ENCODE measurements at regions not wholly inside any gene's neighbourhood (a gene's known extent, or its start where the extent isn't known, plus 50 kb on each side); places are given as distances from the start of the nearest gene placed in this dataset.

GRCh38 chr2:217444509-217444908 is 558.3 kb downstream of the TNS1 start:
- Histone ChIP-seq H4K91ac (ENCODE audit: low read depth, low read length, poor library complexity) (no peak overlapping the region), H2AFZ (ENCODE audit: low read length) (no peak overlapping the region), H2BK5ac (ENCODE audit: low read length) (no peak overlapping the region), H2AK5ac (ENCODE audit: low read depth, low read length) (no peak overlapping the region), H3K14ac (ENCODE audit: low read length) (no peak overlapping the region), H3K9me3 (replicated peaks in 1 of 2; ENCODE audit: control insufficient read depth in 2 of 2, insufficient read depth in 1 of 2, low read depth in 1 of 2, low read length in 2 of 2) (peaks cover 0 to 6% of the 10 kb centered on the region in 2 donors), H4K8ac (ENCODE audit: low read depth, low read length) (no peak overlapping the region), H2BK120ac (ENCODE audit: low read depth, low read length) (no peak overlapping the region), H3K4ac (ENCODE audit: low read length) (no peak overlapping the region), H3K27ac (replicated peaks; ENCODE audit: low read length) (no peak overlapping the region), H3K27me3 (ENCODE audit: control insufficient read depth in 3 of 3, insufficient read depth in 3 of 3, low read depth in 1 of 3, low read length in 3 of 3) (no peaks in the 10 kb centered on the region), H3K18ac (ENCODE audit: low read length) (no peak overlapping the region), H2BK12ac (ENCODE audit: low read length) (no peak overlapping the region), H3K9ac (ENCODE audit: low read depth, low read length, poor library complexity) (no peak overlapping the region), H3K4me2 (ENCODE audit: insufficient read depth, low read length, poor library complexity, severe bottlenecking) (no peak overlapping the region), H2BK15ac (ENCODE audit: low read length) (no peak overlapping the region), H3K79me1 (ENCODE audit: low read depth, low read length) (no peaks in the 10 kb centered on the region), H3K4me3 (ENCODE audit: low read length in 2 of 2) (no peak overlapping the region), H3K4me1 (ENCODE audit: control insufficient read depth in 2 of 2, insufficient read depth in 1 of 2, low read depth in 1 of 2, low read length in 2 of 2) (peaks cover 0 to 2% of the 10 kb centered on the region in 2 donors), H3K23ac (ENCODE audit: low read depth, low read length, poor library complexity) (no peak overlapping the region), H3K36me3 (replicated peaks in 1 of 2; ENCODE audit: control insufficient read depth in 2 of 2, insufficient read depth in 2 of 2, low read length in 2 of 2) (no peaks in the 10 kb centered on the region)
- no peak for DNase-seq (ENCODE audit: low spot score)

- Histone ChIP-seq H3K4ac (ENCODE audit: low read length) (no peak overlapping the region), H3K27ac (replicated peaks; ENCODE audit: low read length) (no peak overlapping the region), H3K14ac (ENCODE audit: low read length) (no peak overlapping the region), H3K27me3 (ENCODE audit: control insufficient read depth in 3 of 3, insufficient read depth in 3 of 3, low read depth in 1 of 3, low read length in 3 of 3) (no peaks in the 10 kb centered on the region), H4K8ac (ENCODE audit: low read depth, low read length) (no peak overlapping the region), H4K91ac (ENCODE audit: low read depth, low read length, poor library complexity) (no peak overlapping the region), H2BK12ac (ENCODE audit: low read length) (no peak overlapping the region), H3K23ac (ENCODE audit: low read depth, low read length, poor library complexity) (no peak overlapping the region), H2AK5ac (ENCODE audit: low read depth, low read length) (no peak overlapping the region), H2BK5ac (ENCODE audit: low read length) (no peak overlapping the region), H2BK120ac (ENCODE audit: low read depth, low read length) (no peak overlapping the region), H3K79me1 (ENCODE audit: low read depth, low read length) (no peaks in the 10 kb centered on the region), H3K9me3 (replicated peaks in 1 of 2; ENCODE audit: control insufficient read depth in 2 of 2, insufficient read depth in 1 of 2, low read depth in 1 of 2, low read length in 2 of 2) (peaks cover 0 to 6% of the 10 kb centered on the region in 2 donors), H3K4me2 (ENCODE audit: insufficient read depth, low read length, poor library complexity, severe bottlenecking) (no peak overlapping the region), H2AFZ (ENCODE audit: low read length) (peak overlapping the region; percentile 15), H3K4me1 (ENCODE audit: control insufficient read depth in 2 of 2, insufficient read depth in 1 of 2, low read depth in 1 of 2, low read length in 2 of 2) (no peaks in the 10 kb centered on the region), H3K4me3 (ENCODE audit: low read length in 2 of 2) (no peak overlapping the region), H3K9ac (ENCODE audit: low read depth, low read length, poor library complexity) (no peak overlapping the region), H3K18ac (ENCODE audit: low read length) (no peak overlapping the region), H2BK15ac (ENCODE audit: low read length) (no peak overlapping the region), H3K36me3 (replicated peaks in 1 of 2; ENCODE audit: control insufficient read depth in 2 of 2, insufficient read depth in 2 of 2, low read length in 2 of 2) (no peaks in the 10 kb centered on the region)
- DNase-seq (ENCODE audit: low spot score): no peak
- no CpG with 5 or more reads among the region's 1 CpG for WGBS, 2 donors (ENCODE audit: extremely low coverage in 2 of 2, insufficient read length in 2 of 2, insufficient replicate concordance in 1 of 2)
These were observed 559.2 kb downstream of the TNS1 start for GRCh38 chr2:217443601-217444000.

DNA sequence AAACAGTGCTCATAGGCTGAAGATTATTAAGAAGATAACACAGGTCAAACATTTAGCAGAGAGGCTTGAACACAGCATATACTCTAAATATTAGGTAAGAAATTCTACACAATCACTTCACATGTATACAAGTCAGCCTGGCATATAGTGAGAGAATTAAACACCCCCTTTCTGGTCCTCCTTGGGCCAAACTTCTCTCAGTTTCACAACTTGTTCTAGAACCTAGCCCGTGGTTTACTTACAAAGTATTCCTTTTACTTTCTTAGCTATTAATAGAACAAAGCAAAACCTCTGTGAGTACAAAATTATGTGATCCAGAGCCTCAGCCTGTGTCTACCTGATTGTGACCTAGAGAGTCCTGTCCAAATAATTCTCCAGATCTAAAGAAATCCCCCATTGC is 562.8 kb downstream of the TNS1 start:
- Histone ChIP-seq H3K27ac (replicated peaks; ENCODE audit: low read length) (no peak overlapping the region), H2AK5ac (ENCODE audit: low read depth, low read length) (no peak overlapping the region), H3K4me1 (ENCODE audit: control insufficient read depth in 2 of 2, insufficient read depth in 1 of 2, low read depth in 1 of 2, low read length in 2 of 2) (peaks cover 3 to 5% of the 10 kb centered on the region in 2 donors), H4K8ac (ENCODE audit: low read depth, low read length) (no peak overlapping the region), H4K91ac (ENCODE audit: low read depth, low read length, poor library complexity) (no peak overlapping the region), H2BK120ac (ENCODE audit: low read depth, low read length) (no peak overlapping the region), H3K4me2 (ENCODE audit: insufficient read depth, low read length, poor library complexity, severe bottlenecking) (no peak overlapping the region), H2AFZ (ENCODE audit: low read length) (no peak overlapping the region), H2BK15ac (ENCODE audit: low read length) (no peak overlapping the region), H3K23ac (ENCODE audit: low read depth, low read length, poor library complexity) (no peak overlapping the region), H3K9ac (ENCODE audit: low read depth, low read length, poor library complexity) (no peak overlapping the region), H3K36me3 (replicated peaks in 1 of 2; ENCODE audit: control insufficient read depth in 2 of 2, insufficient read depth in 2 of 2, low read length in 2 of 2) (no peaks in the 10 kb centered on the region), H3K27me3 (ENCODE audit: control insufficient read depth in 3 of 3, insufficient read depth in 3 of 3, low read depth in 1 of 3, low read length in 3 of 3) (no peaks in the 10 kb centered on the region), H3K9me3 (replicated peaks in 1 of 2; ENCODE audit: control insufficient read depth in 2 of 2, insufficient read depth in 1 of 2, low read depth in 1 of 2, low read length in 2 of 2) (peaks cover 0 to 6% of the 10 kb centered on the region in 2 donors), H3K18ac (ENCODE audit: low read length) (no peak overlapping the region), H3K4ac (ENCODE audit: low read length) (no peak overlapping the region), H2BK5ac (ENCODE audit: low read length) (no peak overlapping the region), H3K4me3 (ENCODE audit: low read length in 2 of 2) (no peak overlapping the region), H3K14ac (ENCODE audit: low read length) (no peak overlapping the region), H3K79me1 (ENCODE audit: low read depth, low read length) (no peaks in the 10 kb centered on the region), H2BK12ac (ENCODE audit: low read length) (no peak overlapping the region)
- DNase-seq (ENCODE audit: low spot score): no peak
- WGBS, 2 donors (ENCODE audit: extremely low coverage in 2 of 2, insufficient read length in 2 of 2, insufficient replicate concordance in 1 of 2): no CpG with 5 or more reads among the region's 1 CpG

GRCh38 chr2:217438821-217439220 is 564.0 kb downstream of the TNS1 start:
- Histone ChIP-seq H3K9ac (ENCODE audit: low read depth, low read length, poor library complexity) (no peak overlapping the region), H3K4me2 (ENCODE audit: insufficient read depth, low read length, poor library complexity, severe bottlenecking) (no peak overlapping the region), H2AK5ac (ENCODE audit: low read depth, low read length) (no peak overlapping the region), H3K27me3 (ENCODE audit: control insufficient read depth in 3 of 3, insufficient read depth in 3 of 3, low read depth in 1 of 3, low read length in 3 of 3) (no peaks in the 10 kb centered on the region), H4K91ac (ENCODE audit: low read depth, low read length, poor library complexity) (no peak overlapping the region), H2AFZ (ENCODE audit: low read length) (no peak overlapping the region), H3K18ac (ENCODE audit: low read length) (no peak overlapping the region), H4K8ac (ENCODE audit: low read depth, low read length) (no peak overlapping the region), H2BK120ac (ENCODE audit: low read depth, low read length) (no peak overlapping the region), H3K23ac (ENCODE audit: low read depth, low read length, poor library complexity) (no peak overlapping the region), H2BK15ac (ENCODE audit: low read length) (no peak overlapping the region), H3K79me1 (ENCODE audit: low read depth, low read length) (no peaks in the 10 kb centered on the region), H3K4me1 (ENCODE audit: control insufficient read depth in 2 of 2, insufficient read depth in 1 of 2, low read depth in 1 of 2, low read length in 2 of 2) (peaks cover 10 to 11% of the 10 kb centered on the region in 2 donors), H3K4me3 (ENCODE audit: low read length in 2 of 2) (no peak overlapping the region), H3K14ac (ENCODE audit: low read length) (no peak overlapping the region), H3K36me3 (replicated peaks in 1 of 2; ENCODE audit: control insufficient read depth in 2 of 2, insufficient read depth in 2 of 2, low read length in 2 of 2) (no peaks in the 10 kb centered on the region), H2BK5ac (ENCODE audit: low read length) (no peak overlapping the region), H3K9me3 (replicated peaks in 1 of 2; ENCODE audit: control insufficient read depth in 2 of 2, insufficient read depth in 1 of 2, low read depth in 1 of 2, low read length in 2 of 2) (peaks cover 0 to 6% of the 10 kb centered on the region in 2 donors), H3K4ac (ENCODE audit: low read length) (no peak overlapping the region), H3K27ac (replicated peaks; ENCODE audit: low read length) (no peak overlapping the region), H2BK12ac (ENCODE audit: low read length) (no peak overlapping the region)
- DNase-seq (ENCODE audit: low spot score): no peak
- WGBS, 2 donors (ENCODE audit: extremely low coverage in 2 of 2, insufficient read length in 2 of 2, insufficient replicate concordance in 1 of 2): no CpG with 5 or more reads among the region's 1 CpG

All from neuronal stem cell (in vitro differentiated cells).